HS-5 (cell line): ENCODE measurements at regions not wholly inside any gene's neighbourhood (a gene's known extent, or its start where the extent isn't known, plus 50 kb on each side); places are given as distances from the start of the nearest gene placed in this dataset.

Experiments
- DNase-seq: peaks from one replicate; pipeline ENCODE4 v3.0.0-alpha.2; 2012; ENCODE audit warnings: low read depth

GRCh38 chr1:29485096-29485925 is 249.0 kb downstream of the PTPRU start:
- DNase-seq = no peak

- DNase-seq = no peak
Observed at GRCh38 chr1:29482991-29483390, 246.7 kb downstream of the PTPRU start.

GRCh38 chr1:29482064-29482463 is 245.7 kb downstream of the PTPRU start:
- no peak for DNase-seq

- no peak for DNase-seq
Observed at GRCh38 chr1:29481031-29481430, 244.7 kb downstream of the PTPRU start.

GRCh38 chr1:29478879-29479278 is 242.6 kb downstream of the PTPRU start:
- no peak for DNase-seq

- DNase-seq = no peak
Observed at GRCh38 chr1:29478151-29478791, 241.9 kb downstream of the PTPRU start.

- DNase-seq = no peak
Observed at GRCh38 chr1:29475326-29475725, 239.0 kb downstream of the PTPRU start.

- no peak for DNase-seq
Observed at GRCh38 chr1:29474274-29475244, 238.2 kb downstream of the PTPRU start.

GRCh38 chr1:29473161-29473855 is 237.0 kb downstream of the PTPRU start:
- DNase-seq = no peak

GRCh38 chr1:29471487-29472313 is 235.4 kb downstream of the PTPRU start:
- DNase-seq = no peak

- no peak for DNase-seq
Observed at GRCh38 chr1:29470788-29471119, 234.4 kb downstream of the PTPRU start.

- no peak for DNase-seq
Observed at GRCh38 chr1:29470087-29470787, 233.9 kb downstream of the PTPRU start.

GRCh38 chr1:29469457-29469856 is 233.1 kb downstream of the PTPRU start:
- no peak for DNase-seq

- DNase-seq = no peak
Observed at GRCh38 chr1:29467989-29468900, 231.9 kb downstream of the PTPRU start.

- DNase-seq = no peak
Observed at GRCh38 chr1:29466258-29466657, 229.9 kb downstream of the PTPRU start.

GRCh38 chr1:29465755-29466154 is 229.4 kb downstream of the PTPRU start:
- DNase-seq = no peak

- DNase-seq = no peak
Observed at GRCh38 chr1:29462096-29462495, 225.8 kb downstream of the PTPRU start.

GRCh38 chr1:29461115-29461739 is 224.9 kb downstream of the PTPRU start:
- DNase-seq = no peak

GRCh38 chr1:29460694-29461093 is 224.4 kb downstream of the PTPRU start:
- DNase-seq = no peak
